Retinal pigment epithelial cell (primary cell): ENCODE measurements at regions not wholly inside any gene's neighbourhood (a gene's known extent, or its start where the extent isn't known, plus 50 kb on each side); places are given as distances from the start of the nearest gene placed in this dataset.

Experiments used
- DNase-seq: peaks from one replicate; pipeline ENCODE4 v3.0.0-alpha.2; 2010; ENCODE audit warnings: low read depth
- H3K4me3 ChIP-seq: 2 replicates; pipeline ENCODE4 v1.5.1; 2011; ENCODE audit warnings: mild to moderate bottlenecking, low read length, control low read depth, moderate library complexity
- CTCF ChIP-seq: conservative IDR thresholded peaks from 2 replicates; pipeline ENCODE4 v1.5.1; 2011; ENCODE audit warnings: low read depth, low read length, control low read depth, inconsistent platforms

GRCh38 chr2:65586516-65586915 is 154.1 kb upstream of the SPRED2 start:
- no peak overlapping the region for H3K4me3 ChIP-seq
- peak; percentile 35 for DNase-seq
- TF ChIP-seq CTCF: no peak

GRCh38 chr2:65583061-65583460 is 150.7 kb upstream of the SPRED2 start:
- no peak for DNase-seq
- H3K4me3 ChIP-seq: no peak overlapping the region
- no peak for TF ChIP-seq CTCF

- no peak overlapping the region for H3K4me3 ChIP-seq
- no peak for TF ChIP-seq CTCF
- DNase-seq: no peak
Measured at GRCh38 chr2:65582364-65582763, 150.0 kb upstream of the SPRED2 start.

GRCh38 chr2:65580824-65581223 is 148.4 kb upstream of the SPRED2 start:
- no peak for TF ChIP-seq CTCF
- no peak for DNase-seq
- no peak overlapping the region for H3K4me3 ChIP-seq

GRCh38 chr2:65579506-65580235 is 147.3 kb upstream of the SPRED2 start:
- H3K4me3 ChIP-seq: no peak overlapping the region
- no peak for TF ChIP-seq CTCF
- DNase-seq: no peak

GRCh38 chr2:65577654-65578053 is 145.3 kb upstream of the SPRED2 start:
- DNase-seq: no peak
- TF ChIP-seq CTCF: no peak

GRCh38 chr2:65576861-65577601 is 144.6 kb upstream of the SPRED2 start:
- DNase-seq: peak; percentile 67
- H3K4me3 ChIP-seq: no peak overlapping the region
- TF ChIP-seq CTCF: no peak

More at GRCh38 chr2:65577654-65578053, 145.3 kb upstream of the SPRED2 start:
- no peak overlapping the region for H3K4me3 ChIP-seq
